Spleen (tissue), 7 donors: ENCODE measurements at regions not wholly inside any gene's neighbourhood (a gene's known extent, or its start where the extent isn't known, plus 50 kb on each side); places are given as distances from the start of the nearest gene placed in this dataset.

Experiments used
- POLR2A ChIP-seq, 3 donors: fragments of 450-650 bp; IDR thresholded peaks; one replicate each; pipeline ENCODE4 v1.5.1; 2017; ENCODE audit warnings: antibody characterized with exemption in 3 of 3, mild to moderate bottlenecking in 1 of 3
- POLR2AphosphoS5 ChIP-seq, 3 donors: sonication (generic); formaldehyde crosslinking; IDR thresholded peaks; one replicate each; pipeline ENCODE4 v1.5.1; 2017; ENCODE audit warnings: antibody characterized with exemption in 3 of 3
- TF ChIP-seq, protein P1 (sequence below), 11 experiments: fragments of 200-600 bp in 7 of 11; fragments of 450-650 bp in 4 of 11; sonication (generic) in 4 of 11; IDR thresholded peaks in 8 of 11; conservative IDR thresholded peaks in 3 of 11; 1 replicate in 7 of 11; 2 replicates in 4 of 11; pipeline versions ENCODE4 v1.4.0 to v1.8.0; 2016 to 2021; ENCODE audit warnings: antibody characterized with exemption in 11 of 11, inconsistent platforms in 4 of 11, mild to moderate bottlenecking in 1 of 11
- donor health status: DM: no; HTN: no; CAD: no; lungs with moderate emphysema.
- donor health status: DM: no; HTN: no; CAD: no.
- donor health status: DM: no; HTN: no; CAD: no.

DNA sequence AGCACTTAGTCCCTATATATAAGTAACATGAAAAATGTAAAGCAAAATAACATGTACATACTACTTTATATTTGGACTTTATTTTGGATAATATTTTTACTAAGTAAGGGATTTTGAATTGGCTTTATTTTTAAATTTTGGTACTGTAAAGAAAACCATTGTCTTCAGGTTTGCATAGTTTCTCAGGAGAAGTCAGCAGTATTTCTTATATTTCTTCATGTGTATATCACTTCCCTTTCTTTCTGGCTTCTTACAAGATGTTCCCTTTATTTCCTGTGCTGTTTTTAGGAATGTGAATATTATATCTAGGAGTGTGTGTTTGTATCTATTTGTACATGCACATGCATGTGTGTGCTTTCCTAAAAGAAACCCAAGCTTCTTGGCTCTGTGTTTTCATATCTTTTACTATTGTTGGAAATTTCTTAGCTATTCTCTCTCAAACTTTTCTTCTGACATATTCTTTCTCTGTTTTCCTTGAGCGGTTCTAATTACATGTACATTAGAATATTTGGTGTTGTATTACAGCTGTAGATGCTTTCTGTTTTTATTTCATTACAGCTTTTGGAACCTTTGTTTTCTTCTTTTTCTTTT lies 1549.7 kb upstream of the ACVR2A start:
- TF ChIP-seq, protein P1, sequence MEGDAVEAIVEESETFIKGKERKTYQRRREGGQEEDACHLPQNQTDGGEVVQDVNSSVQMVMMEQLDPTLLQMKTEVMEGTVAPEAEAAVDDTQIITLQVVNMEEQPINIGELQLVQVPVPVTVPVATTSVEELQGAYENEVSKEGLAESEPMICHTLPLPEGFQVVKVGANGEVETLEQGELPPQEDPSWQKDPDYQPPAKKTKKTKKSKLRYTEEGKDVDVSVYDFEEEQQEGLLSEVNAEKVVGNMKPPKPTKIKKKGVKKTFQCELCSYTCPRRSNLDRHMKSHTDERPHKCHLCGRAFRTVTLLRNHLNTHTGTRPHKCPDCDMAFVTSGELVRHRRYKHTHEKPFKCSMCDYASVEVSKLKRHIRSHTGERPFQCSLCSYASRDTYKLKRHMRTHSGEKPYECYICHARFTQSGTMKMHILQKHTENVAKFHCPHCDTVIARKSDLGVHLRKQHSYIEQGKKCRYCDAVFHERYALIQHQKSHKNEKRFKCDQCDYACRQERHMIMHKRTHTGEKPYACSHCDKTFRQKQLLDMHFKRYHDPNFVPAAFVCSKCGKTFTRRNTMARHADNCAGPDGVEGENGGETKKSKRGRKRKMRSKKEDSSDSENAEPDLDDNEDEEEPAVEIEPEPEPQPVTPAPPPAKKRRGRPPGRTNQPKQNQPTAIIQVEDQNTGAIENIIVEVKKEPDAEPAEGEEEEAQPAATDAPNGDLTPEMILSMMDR (IDR thresholded peaks at IDR 0.05 in 8 of 11, conservative IDR thresholded peaks at IDR 0.05 in 3 of 11): no peak
- TF ChIP-seq POLR2AphosphoS5 (IDR thresholded peaks at IDR 0.05) (no peak), POLR2A (IDR thresholded peaks at IDR 0.05) (no peak)
